GM19025 (cell line): ENCODE measurements at regions not wholly inside any gene's neighbourhood (a gene's known extent, or its start where the extent isn't known, plus 50 kb on each side); places are given as distances from the start of the nearest gene placed in this dataset.
"Not testable (repeated sequence)": the region's sequence is repeated elsewhere in the genome, so short reads cannot be mapped to it uniquely, and the experiment has no call there.

ENCODE experiments used
- ATAC-seq: cut with Tn5 transposase; IDR thresholded peaks from one replicate; pipeline ENCODE4 v1.9.1; 2021; ENCODE audit warnings: mild to moderate bottlenecking, low read depth, moderate library complexity; ENCODE audit not compliant: unreplicated experiment

GRCh38 chr7:131690441-131690840 is 134.0 kb upstream of the PODXL start:
- no peak for ATAC-seq

GRCh38 chr7:131689662-131690234 is 133.3 kb upstream of the PODXL start:
- no peak for ATAC-seq

- ATAC-seq, result no peak
Measured at GRCh38 chr7:131688738-131689661, 132.6 kb upstream of the PODXL start.

- no peak for ATAC-seq
Measured at GRCh38 chr7:131687296-131687695, 130.9 kb upstream of the PODXL start.

- no peak for ATAC-seq
Measured at GRCh38 chr7:131686833-131687232, 130.4 kb upstream of the PODXL start.

- ATAC-seq, result no peak
Measured at GRCh38 chr7:131683536-131684125, 127.2 kb upstream of the PODXL start.

- no peak for ATAC-seq
Measured at GRCh38 chr7:131681961-131682360, 125.5 kb upstream of the PODXL start.

- ATAC-seq, result not testable (repeated sequence)
Measured at GRCh38 chr7:131679071-131679470, 122.6 kb upstream of the PODXL start.

GRCh38 chr7:131676850-131677249 is 120.4 kb upstream of the PODXL start:
- ATAC-seq, result not testable (repeated sequence)

GRCh38 chr7:131674131-131674530 is 117.7 kb upstream of the PODXL start:
- no peak for ATAC-seq

GRCh38 chr7:131673576-131673975 is 117.1 kb upstream of the PODXL start:
- ATAC-seq, result no peak

GRCh38 chr7:131670406-131670805 is 114.0 kb upstream of the PODXL start:
- ATAC-seq, result no peak

GRCh38 chr7:131667699-131668098 is 111.3 kb upstream of the PODXL start:
- ATAC-seq, result no peak

GRCh38 chr7:131665021-131665420 is 108.6 kb upstream of the PODXL start:
- ATAC-seq, result no peak

GRCh38 chr7:131664570-131664969 is 108.1 kb upstream of the PODXL start:
- no peak for ATAC-seq

GRCh38 chr7:131662301-131662873 is 106.0 kb upstream of the PODXL start:
- ATAC-seq, result not testable (repeated sequence)

- no peak for ATAC-seq
Measured at GRCh38 chr7:131657881-131658280, 101.5 kb upstream of the PODXL start.

- ATAC-seq, result no peak
Measured at GRCh38 chr7:131656980-131657723, 100.7 kb upstream of the PODXL start.

- no peak for ATAC-seq
Measured at GRCh38 chr7:131655866-131656265, 99.4 kb upstream of the PODXL start.

GRCh38 chr7:131655447-131655846 is 99.0 kb upstream of the PODXL start:
- ATAC-seq, result no peak
